Liver (tissue), 3 donors: ENCODE measurements at regions not wholly inside any gene's neighbourhood (a gene's known extent, or its start where the extent isn't known, plus 50 kb on each side); places are given as distances from the start of the nearest gene placed in this dataset.

Experiments
- JUND ChIP-seq, 2 donors: IDR thresholded peaks; 2 replicates each; pipeline ENCODE4 v1.6.1; 2016; ENCODE audit warnings: antibody characterized with exemption in 2 of 2
- TF ChIP-seq, protein P1 (sequence below): IDR thresholded peaks from 2 replicates; pipeline ENCODE4 v1.6.1; 2016; ENCODE audit warnings: antibody characterized with exemption
- TF ChIP-seq, protein P2 (sequence below): fragments of 150-350 bp; IDR thresholded peaks from 2 replicates; pipeline ENCODE4 v1.5.1; 2017; ENCODE audit warnings: improper control_type of control experiment, low read depth, low read length; ENCODE audit not compliant: missing input control
- donor health status: healthy.
- donor health status: healthy.

DNA sequence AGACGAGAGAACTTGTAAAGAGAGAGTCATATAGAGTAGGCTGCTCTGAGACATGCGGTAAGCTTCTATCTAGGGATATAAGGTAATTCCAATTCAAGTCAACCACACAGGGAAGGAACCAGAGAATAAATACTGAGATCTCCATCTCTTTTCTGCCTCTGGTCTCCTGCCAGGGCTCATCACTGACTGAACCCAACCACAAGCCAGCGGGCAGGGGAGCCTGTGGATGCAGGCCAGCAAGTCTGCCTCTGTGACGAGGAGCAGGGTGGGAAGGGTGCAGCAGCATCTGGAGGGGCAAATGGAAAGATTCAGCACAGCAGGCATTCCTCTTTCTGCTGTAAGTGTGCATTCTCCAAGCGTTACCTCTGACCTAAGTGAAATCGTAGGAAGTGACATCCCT is 82.2 kb downstream of the ICOS start:
- TF ChIP-seq, protein P1, sequence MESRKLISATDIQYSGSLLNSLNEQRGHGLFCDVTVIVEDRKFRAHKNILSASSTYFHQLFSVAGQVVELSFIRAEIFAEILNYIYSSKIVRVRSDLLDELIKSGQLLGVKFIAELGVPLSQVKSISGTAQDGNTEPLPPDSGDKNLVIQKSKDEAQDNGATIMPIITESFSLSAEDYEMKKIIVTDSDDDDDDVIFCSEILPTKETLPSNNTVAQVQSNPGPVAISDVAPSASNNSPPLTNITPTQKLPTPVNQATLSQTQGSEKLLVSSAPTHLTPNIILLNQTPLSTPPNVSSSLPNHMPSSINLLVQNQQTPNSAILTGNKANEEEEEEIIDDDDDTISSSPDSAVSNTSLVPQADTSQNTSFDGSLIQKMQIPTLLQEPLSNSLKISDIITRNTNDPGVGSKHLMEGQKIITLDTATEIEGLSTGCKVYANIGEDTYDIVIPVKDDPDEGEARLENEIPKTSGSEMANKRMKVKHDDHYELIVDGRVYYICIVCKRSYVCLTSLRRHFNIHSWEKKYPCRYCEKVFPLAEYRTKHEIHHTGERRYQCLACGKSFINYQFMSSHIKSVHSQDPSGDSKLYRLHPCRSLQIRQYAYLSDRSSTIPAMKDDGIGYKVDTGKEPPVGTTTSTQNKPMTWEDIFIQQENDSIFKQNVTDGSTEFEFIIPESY = no peak
- TF ChIP-seq, protein P2, sequence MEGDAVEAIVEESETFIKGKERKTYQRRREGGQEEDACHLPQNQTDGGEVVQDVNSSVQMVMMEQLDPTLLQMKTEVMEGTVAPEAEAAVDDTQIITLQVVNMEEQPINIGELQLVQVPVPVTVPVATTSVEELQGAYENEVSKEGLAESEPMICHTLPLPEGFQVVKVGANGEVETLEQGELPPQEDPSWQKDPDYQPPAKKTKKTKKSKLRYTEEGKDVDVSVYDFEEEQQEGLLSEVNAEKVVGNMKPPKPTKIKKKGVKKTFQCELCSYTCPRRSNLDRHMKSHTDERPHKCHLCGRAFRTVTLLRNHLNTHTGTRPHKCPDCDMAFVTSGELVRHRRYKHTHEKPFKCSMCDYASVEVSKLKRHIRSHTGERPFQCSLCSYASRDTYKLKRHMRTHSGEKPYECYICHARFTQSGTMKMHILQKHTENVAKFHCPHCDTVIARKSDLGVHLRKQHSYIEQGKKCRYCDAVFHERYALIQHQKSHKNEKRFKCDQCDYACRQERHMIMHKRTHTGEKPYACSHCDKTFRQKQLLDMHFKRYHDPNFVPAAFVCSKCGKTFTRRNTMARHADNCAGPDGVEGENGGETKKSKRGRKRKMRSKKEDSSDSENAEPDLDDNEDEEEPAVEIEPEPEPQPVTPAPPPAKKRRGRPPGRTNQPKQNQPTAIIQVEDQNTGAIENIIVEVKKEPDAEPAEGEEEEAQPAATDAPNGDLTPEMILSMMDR = no peak
- no peak for TF ChIP-seq JUND (IDR thresholded peaks at IDR 0.05)
